Inflammatory macrophage treated with lipopolysaccharide for 1 hour (primary cell): ENCODE measurements at regions not wholly inside any gene's neighbourhood (a gene's known extent, or its start where the extent isn't known, plus 50 kb on each side); places are given as distances from the start of the nearest gene placed in this dataset.
A peak's percentile ranks its signal among the peaks of the same experiment; 100 is the strongest.

Source experiments
- DNase-seq, 2 donors: peaks; one replicate each; pipeline ENCODE4 v3.0.0-alpha.2; 2020 to 2022

DNA sequence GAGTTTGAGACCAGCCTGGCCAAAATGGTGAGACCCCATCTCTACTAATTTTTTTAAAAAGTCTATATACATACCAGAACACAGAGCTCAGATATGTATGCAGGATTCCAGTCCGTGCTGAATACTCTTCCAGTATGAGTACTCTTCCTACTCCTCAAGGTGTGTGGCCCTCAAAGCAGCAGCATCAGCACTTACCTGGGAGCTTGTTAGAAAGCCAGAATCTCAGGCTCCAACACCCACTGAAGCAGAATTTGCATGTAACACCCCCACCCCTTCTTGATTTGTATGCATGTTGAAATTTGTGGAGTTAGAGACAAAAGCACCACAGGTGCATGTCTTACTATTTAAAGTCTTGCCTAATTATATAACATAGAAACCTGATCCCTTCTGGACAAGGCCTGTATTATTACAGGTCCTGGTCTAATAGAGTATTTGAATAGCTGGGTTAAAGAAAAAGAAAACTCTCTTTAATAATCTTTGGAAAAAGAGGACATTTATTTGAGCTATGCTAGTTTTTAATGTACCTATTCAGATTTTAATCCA, 50.3 kb upstream of the NFE2L2 start:
- no peak for DNase-seq

DNA sequence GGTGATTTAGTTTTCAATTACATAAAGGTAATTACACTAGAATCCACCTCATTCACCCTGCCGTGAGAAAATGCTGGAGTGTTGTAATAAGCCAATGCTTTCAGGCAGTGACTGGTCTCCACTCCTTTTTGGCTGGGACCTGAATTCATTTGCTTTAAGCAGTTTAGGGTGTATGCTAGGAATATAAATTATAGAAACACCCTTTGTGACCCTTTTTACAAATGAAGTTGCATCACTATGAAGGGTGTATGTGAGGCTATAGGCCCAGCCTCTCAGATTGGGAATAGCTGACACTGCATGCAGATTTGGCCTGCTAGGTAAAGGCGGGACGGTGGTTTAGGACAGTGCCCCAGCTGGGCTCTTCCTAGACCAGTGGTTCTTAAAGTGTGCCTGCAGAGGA, 50.8 kb upstream of the NFE2L2 start:
- no peak for DNase-seq

- no peak for DNase-seq
These were observed 52.2 kb upstream of the NFE2L2 start for GRCh38 chr2:177316756-177317155.

- DNase-seq, result no peak
These were observed 52.9 kb upstream of the NFE2L2 start for GRCh38 chr2:177317443-177317842.

- no peak for DNase-seq
These were observed 53.3 kb upstream of the NFE2L2 start for GRCh38 chr2:177317857-177318256.

DNA sequence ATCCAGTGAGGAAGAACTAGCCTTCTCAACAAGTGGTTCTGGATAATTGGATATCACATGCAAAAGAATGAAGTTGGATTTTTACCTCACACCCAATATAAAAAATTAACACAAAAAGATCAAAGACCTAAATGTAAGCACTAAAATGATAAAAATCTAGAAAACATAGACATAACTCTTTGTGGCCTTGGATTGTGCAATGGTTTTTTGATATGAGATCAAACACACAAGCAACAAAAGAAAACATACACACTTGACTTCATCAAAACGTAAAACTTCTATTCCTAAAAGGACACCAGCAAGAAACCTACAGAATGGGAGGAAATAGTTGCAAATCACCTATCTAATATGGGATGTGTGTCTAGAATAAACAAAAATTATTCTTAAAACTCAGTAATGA, 54.1 kb upstream of the NFE2L2 start:
- DNase-seq, result no peak

- peak; percentile 66 to 90 for DNase-seq
These were observed 56.1 kb upstream of the NFE2L2 start for GRCh38 chr2:177320596-177320995.

GRCh38 chr2:177322801-177323261, 58.3 kb upstream of the NFE2L2 start:
- no peak for DNase-seq

DNA sequence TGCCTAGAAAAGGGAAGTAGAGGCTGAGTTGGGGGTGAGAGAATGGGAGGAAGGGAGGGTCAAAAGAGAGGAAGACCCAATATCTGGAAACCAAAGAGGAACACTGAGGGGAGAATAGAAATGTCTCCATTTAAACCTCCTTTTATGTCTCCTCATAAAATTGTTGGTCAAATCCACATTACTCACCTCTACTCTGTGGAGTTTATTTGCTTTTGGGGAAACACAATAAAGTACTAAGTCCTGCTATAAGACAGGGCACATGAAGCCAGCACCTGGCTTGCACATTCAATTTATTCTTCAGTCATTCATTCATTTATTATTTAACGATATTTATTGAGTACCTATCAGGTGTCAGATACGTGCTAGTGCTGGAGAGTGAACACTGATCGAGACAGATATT, 60.3 kb upstream of the NFE2L2 start:
- no peak for DNase-seq

DNA sequence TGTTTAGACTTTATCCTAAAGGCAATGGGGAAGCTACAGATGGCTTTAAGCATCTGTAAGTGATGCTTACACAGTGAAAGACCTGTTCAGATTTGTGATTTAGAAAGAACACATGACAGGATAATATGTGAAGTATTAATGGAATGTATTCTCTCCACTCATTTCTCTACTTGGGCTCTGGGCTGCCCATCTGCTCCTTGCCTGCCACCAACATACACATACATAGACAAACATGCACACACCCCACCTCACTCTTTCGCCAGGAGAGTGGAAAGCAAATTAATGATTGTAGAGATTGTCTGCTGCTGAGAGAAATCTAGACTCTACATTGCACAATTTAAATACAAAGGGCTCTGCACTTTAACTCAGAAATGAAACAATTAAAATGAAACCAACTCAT, 61.0 kb upstream of the NFE2L2 start:
- no peak for DNase-seq

GRCh38 chr2:177326005-177326404, 61.5 kb upstream of the NFE2L2 start:
- no peak for DNase-seq

DNA sequence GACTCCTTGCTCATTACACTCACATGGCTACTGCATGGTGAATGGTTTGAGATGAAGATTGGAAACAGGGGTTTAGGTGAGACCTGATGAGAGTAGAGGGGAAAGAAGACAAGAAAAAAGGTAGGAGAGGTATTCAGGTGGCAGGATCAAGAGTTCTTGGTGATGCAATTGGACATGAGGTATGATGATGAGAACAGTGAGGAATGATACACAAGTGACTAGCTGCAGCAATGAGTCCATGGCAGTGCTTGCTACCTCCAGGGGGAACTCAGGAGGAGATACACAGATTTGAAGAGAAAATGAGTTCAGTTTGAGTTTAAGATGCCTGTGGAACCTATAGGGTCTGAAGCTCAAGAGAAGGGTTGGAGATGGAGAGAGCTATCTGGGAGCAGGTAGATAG, 62.1 kb upstream of the NFE2L2 start:
- DNase-seq, result no peak

DNA sequence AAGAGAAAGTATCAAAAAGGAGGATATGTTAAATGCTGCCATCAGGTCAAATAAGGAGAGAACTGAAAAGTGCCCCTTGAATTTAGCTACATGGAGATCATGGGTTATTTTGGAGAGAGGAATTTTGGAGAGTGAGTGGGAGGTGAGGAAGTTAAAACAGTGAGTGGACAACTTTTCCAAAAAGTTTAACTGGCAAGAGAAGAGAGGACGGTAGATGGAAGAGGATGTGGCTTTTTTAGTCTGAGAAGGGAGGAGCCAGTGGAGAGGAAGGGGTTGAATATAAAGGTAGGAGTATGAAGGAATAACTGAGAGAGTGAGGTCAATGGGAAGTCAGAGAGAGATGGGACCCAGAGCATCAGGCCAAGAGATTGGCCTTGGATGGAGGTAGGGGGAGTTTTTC, 62.5 kb upstream of the NFE2L2 start:
- peak; percentile 40 to 54 for DNase-seq

- DNase-seq, result no peak
These were observed 63.5 kb upstream of the NFE2L2 start for GRCh38 chr2:177328056-177328455.

DNA sequence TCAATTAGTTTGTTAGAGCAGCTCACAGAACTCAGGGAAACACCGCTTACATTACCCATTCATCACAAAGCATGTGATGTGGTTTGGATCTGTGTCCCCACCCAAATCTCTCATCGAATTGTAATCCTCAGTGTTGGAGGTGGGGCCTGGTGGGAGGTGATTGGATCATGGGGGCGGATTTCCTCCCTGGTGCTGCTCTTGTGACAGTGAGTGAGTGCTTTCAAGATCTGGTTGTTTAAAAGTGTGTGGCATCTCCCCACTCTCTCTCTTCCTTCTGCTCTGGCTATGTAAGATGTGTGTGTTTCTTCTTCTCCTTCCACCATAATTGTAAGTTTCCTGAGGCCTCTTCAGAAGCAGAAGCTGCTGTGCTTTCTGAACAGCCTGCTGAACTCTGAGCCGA, 63.5 kb upstream of the AGPS start:
- peak; percentile 43 to 66 for DNase-seq

DNA sequence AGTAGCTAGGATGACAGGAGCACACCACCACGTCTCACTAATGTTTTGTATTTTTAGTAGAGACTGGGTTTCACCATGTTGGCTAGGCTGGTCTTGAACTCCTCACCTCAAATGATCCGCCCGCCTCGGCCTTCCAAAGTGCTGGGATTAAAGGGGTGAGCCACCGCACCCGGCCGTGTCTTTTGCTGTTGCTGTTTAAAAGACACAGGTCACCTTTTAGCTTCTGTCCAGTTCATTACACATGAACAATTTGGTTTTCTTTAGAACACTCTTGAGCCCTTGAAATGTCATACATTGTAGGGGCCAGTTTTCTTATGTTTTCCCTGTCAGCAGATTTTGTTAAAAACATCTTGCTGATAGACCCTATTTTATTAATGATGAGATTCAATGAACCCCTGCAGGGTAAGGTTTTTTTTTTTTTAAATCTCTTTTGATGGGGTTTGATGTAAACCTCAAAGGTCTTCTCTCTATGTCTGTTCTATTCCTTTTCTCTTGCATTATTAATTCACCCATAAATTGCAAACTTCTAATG, 61.0 kb upstream of the AGPS start:
- no peak for DNase-seq

DNA sequence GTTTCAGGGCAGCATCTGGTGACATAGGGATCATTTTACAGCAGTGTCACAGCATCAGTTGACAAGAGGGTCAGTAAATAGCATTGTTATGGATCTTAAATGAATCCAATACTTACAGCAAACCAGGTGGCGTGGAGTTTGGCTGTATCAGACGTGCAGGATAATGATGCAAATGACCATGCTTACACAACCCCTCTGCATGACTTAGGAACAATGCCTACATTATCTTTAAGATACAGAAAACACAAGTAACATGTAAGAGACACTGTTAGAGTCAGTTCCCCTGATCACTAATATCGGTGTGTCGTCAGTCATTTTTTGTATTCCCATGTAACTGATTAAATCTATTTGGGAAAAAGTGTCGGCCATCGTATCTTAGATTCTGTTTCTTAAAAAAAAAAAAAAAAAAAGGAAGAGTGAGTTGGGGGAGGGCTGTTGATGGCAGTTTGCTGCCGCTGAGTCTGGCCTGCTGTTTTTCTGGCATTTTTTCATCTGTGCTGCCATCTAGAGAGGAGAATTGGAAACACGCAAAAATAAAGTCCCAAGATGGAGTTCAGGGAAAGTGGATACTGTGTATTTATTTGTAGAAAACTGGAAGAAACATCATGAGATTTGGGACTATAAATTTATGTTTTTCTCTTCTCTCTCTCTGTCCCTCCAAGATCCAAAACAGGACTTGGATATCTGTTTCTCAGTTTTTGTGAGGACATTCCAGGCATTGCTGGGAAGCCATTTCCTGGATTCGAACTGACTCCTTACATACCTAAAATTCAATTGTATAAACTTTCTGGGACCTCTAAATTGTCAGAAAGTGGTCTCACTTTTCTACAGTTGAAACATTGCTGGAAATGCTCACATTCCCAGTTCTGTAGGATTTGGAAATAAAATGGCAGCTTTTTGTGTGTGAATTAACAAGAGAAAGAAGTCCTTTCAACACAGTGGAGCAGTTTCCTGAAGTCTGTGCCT, 60.3 kb upstream of the AGPS start:
- peak; percentile 67 to 89 for DNase-seq

- DNase-seq, result no peak
These were observed 59.6 kb upstream of the AGPS start for GRCh38 chr2:177332992-177333388.

GRCh38 chr2:177334940-177335543, 57.5 kb upstream of the AGPS start:
- peak; percentile 41 to 80 for DNase-seq

GRCh38 chr2:177335917-177336450, 56.6 kb upstream of the AGPS start:
- no peak for DNase-seq

GRCh38 chr2:177338177-177338721, 54.3 kb upstream of the AGPS start:
- no peak for DNase-seq

DNA sequence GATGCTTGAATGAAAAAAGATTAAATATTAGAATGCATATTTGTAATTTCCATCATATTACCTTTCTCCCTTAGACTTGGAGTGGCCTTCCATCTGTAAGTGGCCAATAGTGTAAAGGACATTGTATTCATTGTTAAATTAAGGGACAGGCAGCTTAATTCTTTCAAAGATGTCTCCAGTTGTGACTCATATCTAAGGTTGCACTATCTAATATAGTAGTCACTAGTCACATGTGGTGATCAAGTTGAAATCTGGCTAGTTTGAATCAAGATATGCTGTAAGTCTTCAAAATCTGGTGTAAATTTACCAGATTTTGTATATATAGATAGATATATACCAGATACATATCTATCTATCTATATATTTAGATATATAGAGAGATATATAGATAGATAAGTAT, 52.4 kb upstream of the AGPS start:
- no peak for DNase-seq

DNA sequence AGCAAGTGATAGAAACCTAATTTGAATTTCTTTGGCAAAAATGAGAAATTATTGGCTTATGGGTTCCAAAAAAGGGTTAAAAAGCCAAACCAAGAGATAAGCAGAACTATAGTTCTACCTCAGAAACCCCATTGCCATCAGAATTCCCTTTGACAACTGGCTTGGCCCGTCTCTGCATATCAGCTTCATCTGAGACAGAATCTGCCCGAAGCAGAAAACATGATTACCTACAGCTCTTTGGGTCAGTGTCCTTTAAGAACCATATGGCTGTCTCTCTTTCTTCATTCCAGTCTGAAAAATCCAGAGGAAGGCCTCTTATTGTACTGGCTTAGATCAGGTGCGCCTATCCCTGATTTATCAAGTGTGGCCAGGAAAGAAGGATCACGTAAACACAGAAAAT, 49.8 kb upstream of the AGPS start:
- DNase-seq, result no peak
